Hepatocyte (in vitro differentiated cells): ENCODE measurements at regions not wholly inside any gene's neighbourhood (a gene's known extent, or its start where the extent isn't known, plus 50 kb on each side); places are given as distances from the start of the nearest gene placed in this dataset.

Experiments used
- DNase-seq: peaks from one replicate; pipeline ENCODE4 v3.0.0-alpha.2; 2016; ENCODE audit warnings: low spot score
- H2AFZ ChIP-seq: fragments of 200-600 bp; sonication (generic); 2 replicates; pipeline ENCODE4 v1.6.0; 2016; ENCODE audit warnings: antibody characterized with exemption, mild to moderate bottlenecking
- H3K27ac ChIP-seq: fragments of 200-600 bp; sonication (generic); 2 replicates; pipeline ENCODE4 v1.5.1; 2016; ENCODE audit warnings: mild to moderate bottlenecking
- H3K27me3 ChIP-seq: fragments of 200-600 bp; sonication (generic); 2 replicates; pipeline ENCODE4 v1.6.1; 2016
- H3K36me3 ChIP-seq: fragments of 200-600 bp; sonication (generic); replicated peaks from 2 replicates; pipeline ENCODE4 v1.5.1; 2016; ENCODE audit warnings: low read depth; ENCODE audit not compliant: insufficient read depth
- H3K4me1 ChIP-seq: fragments of 200-600 bp; sonication (generic); 2 replicates; pipeline ENCODE4 v1.5.1; 2016; ENCODE audit warnings: mild to moderate bottlenecking, moderate library complexity; ENCODE audit not compliant: insufficient read depth
- H3K4me2 ChIP-seq: fragments of 200-600 bp; sonication (generic); 2 replicates; pipeline ENCODE4 v1.6.0; 2016
- H3K4me3 ChIP-seq: fragments of 200-600 bp; sonication (generic); 2 replicates; pipeline ENCODE4 v1.5.1; 2016; ENCODE audit warnings: mild to moderate bottlenecking
- H3K79me2 ChIP-seq: fragments of 200-600 bp; sonication (generic); 2 replicates; pipeline ENCODE4 v1.6.0; 2017; ENCODE audit warnings: mild to moderate bottlenecking
- H3K9me2 ChIP-seq: fragments of 200-600 bp; sonication (generic); replicated peaks from 2 replicates; pipeline ENCODE4 v1.6.0; 2017; ENCODE audit warnings: mild to moderate bottlenecking; ENCODE audit not compliant: insufficient read depth
- H3K9me3 ChIP-seq: fragments of 200-600 bp; sonication (generic); 2 replicates; pipeline ENCODE4 v1.5.1; 2016; ENCODE audit warnings: low read depth, mild to moderate bottlenecking
- H4K20me1 ChIP-seq: fragments of 200-600 bp; sonication (generic); 2 replicates; pipeline ENCODE4 v1.6.0; 2016; ENCODE audit warnings: mild to moderate bottlenecking; ENCODE audit not compliant: insufficient read depth, poor library complexity, severe bottlenecking
- CTCF ChIP-seq: fragments of 200-600 bp; sonication (generic); IDR thresholded peaks from 2 replicates; pipeline ENCODE4 v1.5.1; 2016; ENCODE audit warnings: antibody characterized with exemption, mild to moderate bottlenecking; ENCODE audit not compliant: poor library complexity
- EZH2 ChIP-seq: fragments of 200-600 bp; sonication (generic); IDR thresholded peaks from 2 replicates; pipeline ENCODE4 v1.6.1; 2016; ENCODE audit warnings: antibody characterized with exemption, mild to moderate bottlenecking, borderline replicate concordance
- EZH2phosphoT487 ChIP-seq: fragments of 200-600 bp; sonication (generic); IDR thresholded peaks from one replicate; pipeline ENCODE4 v1.6.1; 2018; ENCODE audit warnings: antibody characterized with exemption, mild to moderate bottlenecking, low read depth, moderate library complexity; ENCODE audit not compliant: unreplicated experiment, severe bottlenecking
- WGBS: methylation state at CpG from one replicate; pipeline ENCODE4 v1.1.6; 2016; ENCODE audit warnings: low lambda C conversion rate; ENCODE audit errors: missing lambda C conversion rate; 5-methylcytosine and 5-hydroxymethylcytosine counted together

DNA sequence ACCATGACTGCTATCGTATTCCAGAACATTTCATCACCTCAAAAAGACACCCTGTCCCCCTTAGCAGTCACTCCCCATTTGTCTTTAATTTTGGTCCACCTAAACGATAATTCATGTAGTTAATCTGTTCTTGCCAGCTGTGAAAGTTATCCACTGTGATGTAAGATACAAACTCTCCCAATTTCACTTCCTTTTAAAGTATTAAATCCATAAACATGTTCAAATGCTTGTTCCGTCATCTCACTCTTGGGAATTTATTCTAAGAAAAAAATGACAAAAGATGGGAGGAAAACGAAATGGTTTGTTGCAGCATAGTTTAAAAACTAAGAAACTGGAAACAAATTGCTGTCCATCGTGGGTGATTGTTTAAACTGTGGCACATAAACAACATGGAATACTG, 53.7 kb upstream of the IRF2 start:
- H3K4me3 ChIP-seq = no peak overlapping the region
- no peaks in the 10 kb centered on the region for H3K4me1 ChIP-seq
- peaks cover 4% of the 10 kb centered on the region for H3K9me3 ChIP-seq
- H3K27me3 ChIP-seq = no peaks in the 10 kb centered on the region
- no peak overlapping the region for H2AFZ ChIP-seq
- no peaks in the 10 kb centered on the region for H3K36me3 ChIP-seq
- H3K4me2 ChIP-seq = no peak overlapping the region
- no peaks in the 10 kb centered on the region for H4K20me1 ChIP-seq
- H3K79me2 ChIP-seq = peaks cover 17% of the 10 kb centered on the region
- DNase-seq = no peak
- H3K27ac ChIP-seq = no peak overlapping the region
- H3K9me2 ChIP-seq = no peaks in the 10 kb centered on the region
- TF ChIP-seq EZH2 (no peak), CTCF (no peak), EZH2phosphoT487 (no peak)
- WGBS = 97% methylated on average over 5 of the region's 5 CpGs

DNA sequence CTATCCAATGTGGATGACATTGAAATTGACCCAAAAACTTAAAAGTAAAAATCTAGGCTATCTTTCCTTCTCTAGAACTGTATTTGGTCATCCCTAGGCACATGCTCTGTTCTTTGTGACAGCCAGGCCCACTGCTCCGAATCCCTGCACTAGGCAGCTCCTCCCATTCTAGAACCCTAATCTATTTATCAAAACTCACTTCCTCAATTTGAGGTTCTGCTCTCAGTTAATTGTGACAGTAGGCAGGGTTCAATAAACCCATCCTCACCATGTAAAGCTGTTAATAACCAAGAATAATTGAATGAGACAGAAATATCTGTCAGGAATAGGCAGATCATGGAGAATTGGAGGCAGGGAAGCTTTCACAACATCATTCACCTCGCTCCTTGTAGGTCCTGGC, 51.9 kb upstream of the IRF2 start:
- TF ChIP-seq EZH2 = no peak
- TF ChIP-seq CTCF = no peak
- no peak for TF ChIP-seq EZH2phosphoT487
- H3K79me2 ChIP-seq = peaks cover under 1% of the 10 kb centered on the region
- 88% methylated on average over 2 of the region's 2 CpGs for WGBS

More for the DNA sequence above, 51.9 kb upstream of the IRF2 start:
- Histone ChIP-seq H2AFZ (no peak overlapping the region), H3K4me2 (no peak overlapping the region), H3K4me3 (no peak overlapping the region), H3K9me2 (no peaks in the 10 kb centered on the region), H3K27ac (no peak overlapping the region), H4K20me1 (no peaks in the 10 kb centered on the region), H3K36me3 (no peaks in the 10 kb centered on the region), H3K9me3 (peaks cover 4% of the 10 kb centered on the region), H3K4me1 (no peaks in the 10 kb centered on the region), H3K27me3 (no peaks in the 10 kb centered on the region)
- no peak for DNase-seq
